ENCODE measurements at regions not wholly inside any gene's neighbourhood (a gene's known extent, or its start where the extent isn't known, plus 50 kb on each side); places are given as distances from the start of the nearest gene placed in this dataset.

DNA sequence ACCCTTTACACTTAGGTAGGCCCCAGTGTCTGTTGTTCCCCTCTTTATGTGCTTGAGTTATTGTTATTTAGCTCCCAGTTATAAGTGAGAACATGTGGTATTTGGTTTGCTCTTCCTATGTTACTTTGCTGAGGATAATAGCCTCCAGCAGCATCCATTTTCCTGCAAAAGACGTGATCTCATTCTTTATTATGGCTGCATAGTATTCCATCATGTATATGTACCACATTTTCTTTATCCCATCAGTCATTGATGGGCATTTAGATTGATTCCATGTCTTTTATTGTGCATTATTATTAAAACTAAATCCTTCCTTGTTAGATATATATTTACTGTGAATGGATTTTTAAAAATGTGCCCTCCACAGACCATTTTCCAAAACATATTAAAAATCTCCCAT, 1137.3 kb upstream of the ADGRB3 start:
- no peaks in the 10 kb centered on the region for H3K79me2 ChIP-seq (ENCODE audit: low read length)
- no peak overlapping the region for H3K9ac ChIP-seq (ENCODE audit: low read length)
- DNase-seq: no peak
- H3K4me2 ChIP-seq (ENCODE audit: low read depth, low read length): no peak overlapping the region
- H3K36me3 ChIP-seq (replicated peaks; ENCODE audit: insufficient read depth, low read length): no peaks in the 10 kb centered on the region
- H3K4me1 ChIP-seq (ENCODE audit: low read length): no peaks in the 10 kb centered on the region
- H3K27me3 ChIP-seq (replicated peaks; ENCODE audit: insufficient read depth, low read length): no peaks in the 10 kb centered on the region
- H3K27ac ChIP-seq (ENCODE audit: low read length): no peak overlapping the region
- H2AFZ ChIP-seq (ENCODE audit: low read length): no peak overlapping the region
- no peaks in the 10 kb centered on the region for H4K20me1 ChIP-seq (ENCODE audit: insufficient read depth, low read length)
- no peak overlapping the region for H3K4me3 ChIP-seq (ENCODE audit: low read length)
- no peaks in the 10 kb centered on the region for H3K9me3 ChIP-seq (replicated peaks; ENCODE audit: insufficient read depth, low read length)
- no peaks in the 10 kb centered on the region for H3F3A ChIP-seq (ENCODE audit: insufficient read depth, low read length)
- TF ChIP-seq, protein P1, sequence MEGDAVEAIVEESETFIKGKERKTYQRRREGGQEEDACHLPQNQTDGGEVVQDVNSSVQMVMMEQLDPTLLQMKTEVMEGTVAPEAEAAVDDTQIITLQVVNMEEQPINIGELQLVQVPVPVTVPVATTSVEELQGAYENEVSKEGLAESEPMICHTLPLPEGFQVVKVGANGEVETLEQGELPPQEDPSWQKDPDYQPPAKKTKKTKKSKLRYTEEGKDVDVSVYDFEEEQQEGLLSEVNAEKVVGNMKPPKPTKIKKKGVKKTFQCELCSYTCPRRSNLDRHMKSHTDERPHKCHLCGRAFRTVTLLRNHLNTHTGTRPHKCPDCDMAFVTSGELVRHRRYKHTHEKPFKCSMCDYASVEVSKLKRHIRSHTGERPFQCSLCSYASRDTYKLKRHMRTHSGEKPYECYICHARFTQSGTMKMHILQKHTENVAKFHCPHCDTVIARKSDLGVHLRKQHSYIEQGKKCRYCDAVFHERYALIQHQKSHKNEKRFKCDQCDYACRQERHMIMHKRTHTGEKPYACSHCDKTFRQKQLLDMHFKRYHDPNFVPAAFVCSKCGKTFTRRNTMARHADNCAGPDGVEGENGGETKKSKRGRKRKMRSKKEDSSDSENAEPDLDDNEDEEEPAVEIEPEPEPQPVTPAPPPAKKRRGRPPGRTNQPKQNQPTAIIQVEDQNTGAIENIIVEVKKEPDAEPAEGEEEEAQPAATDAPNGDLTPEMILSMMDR (IDR thresholded peaks at IDR 0.05; ENCODE audit: low read length): no peak
- TF ChIP-seq EZH2 (optimal IDR thresholded peaks at IDR 0.05; ENCODE audit: low read depth, low read length): no peak
- TF ChIP-seq EZH2phosphoT487 (IDR thresholded peaks at IDR 0.05; ENCODE audit: low read length): no peak
- no peaks in the 10 kb centered on the region for H3K9me2 ChIP-seq (replicated peaks; ENCODE audit: insufficient read depth, low read length)

GRCh38 chr6:67496191-67496590, 1138.9 kb upstream of the ADGRB3 start:
- no peaks in the 10 kb centered on the region for H3K9me3 ChIP-seq (replicated peaks; ENCODE audit: insufficient read depth, low read length)
- no peak overlapping the region for H3K4me2 ChIP-seq (ENCODE audit: low read depth, low read length)
- H3K4me1 ChIP-seq (ENCODE audit: low read length): no peaks in the 10 kb centered on the region
- no peak overlapping the region for H3K9ac ChIP-seq (ENCODE audit: low read length)
- no peak for DNase-seq
- H3K27me3 ChIP-seq (replicated peaks; ENCODE audit: insufficient read depth, low read length): no peaks in the 10 kb centered on the region
- H3K9me2 ChIP-seq (replicated peaks; ENCODE audit: insufficient read depth, low read length): no peaks in the 10 kb centered on the region
- H3F3A ChIP-seq (ENCODE audit: insufficient read depth, low read length): no peaks in the 10 kb centered on the region
- no peaks in the 10 kb centered on the region for H4K20me1 ChIP-seq (ENCODE audit: insufficient read depth, low read length)
- no peak for TF ChIP-seq EZH2phosphoT487 (IDR thresholded peaks at IDR 0.05; ENCODE audit: low read length)
- TF ChIP-seq, protein P1 (IDR thresholded peaks at IDR 0.05; ENCODE audit: low read length): no peak
- no peak for TF ChIP-seq EZH2 (optimal IDR thresholded peaks at IDR 0.05; ENCODE audit: low read depth, low read length)
- H3K79me2 ChIP-seq (ENCODE audit: low read length): no peaks in the 10 kb centered on the region
- no peak overlapping the region for H3K4me3 ChIP-seq (ENCODE audit: low read length)
- H3K27ac ChIP-seq (ENCODE audit: low read length): no peak overlapping the region
- no peak overlapping the region for H2AFZ ChIP-seq (ENCODE audit: low read length)
- no peaks in the 10 kb centered on the region for H3K36me3 ChIP-seq (replicated peaks; ENCODE audit: insufficient read depth, low read length)

- Histone ChIP-seq H4K20me1 (ENCODE audit: insufficient read depth, low read length) (no peaks in the 10 kb centered on the region), H3K9ac (ENCODE audit: low read length) (no peak overlapping the region), H2AFZ (ENCODE audit: low read length) (no peak overlapping the region), H3K79me2 (ENCODE audit: low read length) (no peaks in the 10 kb centered on the region), H3K4me3 (ENCODE audit: low read length) (no peak overlapping the region), H3K9me3 (replicated peaks; ENCODE audit: insufficient read depth, low read length) (no peaks in the 10 kb centered on the region), H3K4me2 (ENCODE audit: low read depth, low read length) (no peak overlapping the region), H3K27me3 (replicated peaks; ENCODE audit: insufficient read depth, low read length) (no peaks in the 10 kb centered on the region), H3K36me3 (replicated peaks; ENCODE audit: insufficient read depth, low read length) (no peaks in the 10 kb centered on the region), H3K9me2 (replicated peaks; ENCODE audit: insufficient read depth, low read length) (no peaks in the 10 kb centered on the region), H3K27ac (ENCODE audit: low read length) (no peak overlapping the region), H3K4me1 (ENCODE audit: low read length) (no peaks in the 10 kb centered on the region), H3F3A (ENCODE audit: insufficient read depth, low read length) (no peaks in the 10 kb centered on the region)
- no peak for DNase-seq
- no peak for TF ChIP-seq EZH2 (optimal IDR thresholded peaks at IDR 0.05; ENCODE audit: low read depth, low read length)
- TF ChIP-seq EZH2phosphoT487 (IDR thresholded peaks at IDR 0.05; ENCODE audit: low read length): no peak
- TF ChIP-seq, protein P1 (IDR thresholded peaks at IDR 0.05; ENCODE audit: low read length): no peak
Measured at GRCh38 chr6:67493682-67494081, 1141.4 kb upstream of the ADGRB3 start.
